K562 (cell line): ENCODE measurements at regions not wholly inside any gene's neighbourhood (a gene's known extent, or its start where the extent isn't known, plus 50 kb on each side); places are given as distances from the start of the nearest gene placed in this dataset.

Experiments
- ATAC-seq: fragments of 200-7000 bp; cut with Tn5 transposase; 3 replicates; pipeline ENCODE4 v1.9.1; 2020; ENCODE audit warnings: moderate library complexity
- BruUV-seq: library from RNA; stranded (reverse); fragments of 400-500 nt; replicated peaks from 2 replicates; lab custom pipeline; 2021; lab: Mats Ljungman, UMichigan
- CTCF ChIA-PET: fragments of 300-600 bp; formaldehyde crosslinking; extraction: SDS; loops from one replicate; lab custom pipeline; 2021; ENCODE audit warnings: low intra/inter-chr PET ratio; lab: Yijun Ruan, JAX
- POLR2A ChIA-PET: fragments of 300-600, 350-650 bp; sonication (Branson Sonifier 250); formaldehyde crosslinking; extraction: SDS; loops from one replicate; lab custom pipeline; 2021; ENCODE audit warnings: antibody characterized with exemption, inconsistent platforms; lab: Yijun Ruan, JAX
- DNase-seq, 4 experiments: peaks; one replicate each; pipeline versions ENCODE4 v3.0.0 to v3.0.0-alpha.2; 2011 to 2018; ENCODE audit warnings: low spot score in 3 of 4, mixed read lengths in 3 of 4; ENCODE audit errors: extremely low read depth in 1 of 4
- FAIRE-seq: peaks from 2 replicates; lab custom pipeline; 2011; peaks lifted over from hg19 to GRCh38; lab: Jason Lieb, UNC
- H2AFZ ChIP-seq: 2 replicates; pipeline ENCODE4 v1.6.0; 2011; ENCODE audit warnings: low read depth, low read length, control low read depth, inconsistent platforms
- H3K27ac ChIP-seq: fragments of 200-600 bp; 3 replicates; pipeline ENCODE4 v1.8.0; 2011; ENCODE audit warnings: low read depth, mild to moderate bottlenecking, control low read depth, inconsistent platforms, low read length, moderate library complexity, mixed read lengths; ENCODE audit errors: extremely low read depth
- H3K27me3 ChIP-seq, 2 experiments: fragments of 300-600 bp in 1 of 2; 2 replicates in 1 of 2; 3 replicates in 1 of 2; pipeline versions ENCODE4 v1.6.0 to v1.8.0; 2011; ENCODE audit warnings: inconsistent platforms in 2 of 2, low read length in 2 of 2, mild to moderate bottlenecking in 1 of 2, mixed read lengths in 1 of 2, moderate library complexity in 1 of 2; ENCODE audit not compliant: control insufficient read depth in 2 of 2, insufficient read depth in 2 of 2
- H3K36me3 ChIP-seq: fragments of 300-600 bp; 3 replicates; pipeline ENCODE4 v1.8.0; 2011; ENCODE audit warnings: mild to moderate bottlenecking, low read length, inconsistent platforms; ENCODE audit not compliant: control insufficient read depth, insufficient read depth
- H3K4me1 ChIP-seq, 2 experiments: fragments of 200-600 bp in 1 of 2; replicated peaks in 1 of 2; 2 replicates in 1 of 2; 3 replicates in 1 of 2; pipeline versions ENCODE4 v1.5.1 to v1.8.0; 2011; ENCODE audit warnings: inconsistent platforms in 2 of 2, low read length in 2 of 2, mild to moderate bottlenecking in 1 of 2, mixed read lengths in 1 of 2, moderate library complexity in 1 of 2; ENCODE audit not compliant: control insufficient read depth in 2 of 2, insufficient read depth in 2 of 2
- H3K4me2 ChIP-seq: 2 replicates; pipeline ENCODE4 v1.6.1; 2011; ENCODE audit warnings: low read length, control low read depth, inconsistent platforms, mixed read lengths; ENCODE audit not compliant: insufficient read depth
- H3K4me3 ChIP-seq: fragments of 200-600 bp; sonication (generic), shearing (Covaris generic); 2 replicates; pipeline ENCODE4 v1.5.1; 2016; ENCODE audit warnings: control low read depth, inconsistent platforms
- H3K79me2 ChIP-seq: fragments of 200-600 bp; 3 replicates; pipeline ENCODE4 v1.8.0; 2011; ENCODE audit warnings: low read length, inconsistent platforms; ENCODE audit not compliant: control insufficient read depth, insufficient read depth
- H3K9ac ChIP-seq, 2 experiments: 2 replicates each; pipeline versions ENCODE4 v1.6.0 to v1.6.1; 2011; ENCODE audit warnings: low read depth in 2 of 2, low read length in 2 of 2, control low read depth in 1 of 2, inconsistent platforms in 1 of 2, mild to moderate bottlenecking in 1 of 2, mixed read lengths in 1 of 2; ENCODE audit not compliant: insufficient read depth in 1 of 2
- H3K9me1 ChIP-seq: one replicate; pipeline ENCODE4 v1.6.0; 2011; ENCODE audit warnings: inconsistent platforms, mild to moderate bottlenecking, low read length, moderate library complexity; ENCODE audit not compliant: control insufficient read depth, insufficient read depth
- H3K9me3 ChIP-seq: replicated peaks from 2 replicates; pipeline ENCODE4 v1.5.1; 2011; ENCODE audit warnings: low read depth, low read length, inconsistent platforms; ENCODE audit not compliant: control insufficient read depth, insufficient read depth
- H4K20me1 ChIP-seq: replicated peaks from 2 replicates; pipeline ENCODE4 v1.6.1; 2011; ENCODE audit warnings: low read length, inconsistent platforms, mixed read lengths; ENCODE audit not compliant: control insufficient read depth, insufficient read depth
- DPF2 ChIP-seq: fragments of 450-650 bp; IDR thresholded peaks from 2 replicates; pipeline ENCODE4 v1.6.1; 2016
- EWSR1 ChIP-seq: fragments of 450-650 bp; IDR thresholded peaks from 2 replicates; pipeline ENCODE4 v1.6.1; 2018; ENCODE audit warnings: borderline replicate concordance, mild to moderate bottlenecking, low read depth, moderate library complexity; ENCODE audit not compliant: partially characterized antibody
- WGBS: fragments of 100-300 bp; shearing (Covaris generic); methylation state at CpG from one replicate; pipeline ENCODE4 v1.1.6; 2016; ENCODE audit warnings: low coverage, mixed read lengths; ENCODE audit not compliant: insufficient coverage; ENCODE audit errors: missing lambda C conversion rate; 5-methylcytosine and 5-hydroxymethylcytosine counted together
- in situ Hi-C: fragments of 300-500 bp; cut with MboI; formaldehyde crosslinking; loops from 4 replicates; pipeline ENCODE4 v1.15.0; 2018; ENCODE audit warnings: inconsistent platforms, mixed read lengths
- intact Hi-C: fragments of 100-400 bp; cut with micrococcal nuclease; formaldehyde crosslinking; loops from 2 replicates; pipeline ENCODE4 v1.14.2; 2022
- TF ChIP-seq, protein P1 (sequence below), 2 experiments: fragments of 150-350 bp in 1 of 2; IDR thresholded peaks; 2 replicates each; pipeline ENCODE4 v1.6.1; 2012 to 2016; ENCODE audit warnings: low read depth in 2 of 2, low read length in 2 of 2, mild to moderate bottlenecking in 1 of 2, moderate library complexity in 1 of 2

DNA sequence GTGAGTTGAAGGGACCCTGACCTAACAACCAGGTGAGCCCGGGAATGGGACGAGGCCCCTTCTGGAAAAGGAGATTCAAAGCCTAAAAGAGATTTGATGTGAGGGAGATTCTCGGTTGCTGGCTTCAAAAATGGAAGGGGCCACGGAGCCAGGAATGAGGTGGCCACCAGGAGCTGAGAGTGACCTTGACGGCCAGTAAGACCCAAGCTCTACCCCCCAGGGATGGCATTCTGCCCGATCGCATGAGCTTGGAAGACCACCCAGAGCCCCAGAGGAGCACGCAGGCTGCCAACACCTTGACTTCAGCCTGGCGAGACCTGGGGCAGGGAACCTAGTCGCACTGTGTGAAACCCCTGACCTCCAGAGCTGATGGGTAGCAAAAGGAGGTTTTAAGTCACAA, 163.9 kb downstream of the BMP7 start:
- Histone ChIP-seq H3K36me3 (no peaks in the 10 kb centered on the region), H3K4me1 (peaks cover 0 to 4% of the 10 kb centered on the region in 2 experiments; a peak in 1 of 5 replicates), H3K27me3 (peaks cover 13 to 35% of the 10 kb centered on the region in 2 experiments; a peak in 4 of 5 replicates), H3K27ac (no peak overlapping the region), H3K9me3 (no peaks in the 10 kb centered on the region), H2AFZ (no peak overlapping the region), H4K20me1 (no peaks in the 10 kb centered on the region), H3K9ac (no peak overlapping the region), H3K9me1 (no peaks in the 10 kb centered on the region), H3K4me2 (no peak overlapping the region), H3K79me2 (no peaks in the 10 kb centered on the region), H3K4me3 (no peak overlapping the region)
- POLR2A ChIA-PET, result interaction anchor here (0.6 kb wide), 1 partner anchor 88 kb away, joined by 3 read pairs; no protein-coding TSS in a partner anchor
- peak; percentile 31 for TF ChIP-seq EWSR1
- TF ChIP-seq DPF2, result no peak
- TF ChIP-seq, protein P1, sequence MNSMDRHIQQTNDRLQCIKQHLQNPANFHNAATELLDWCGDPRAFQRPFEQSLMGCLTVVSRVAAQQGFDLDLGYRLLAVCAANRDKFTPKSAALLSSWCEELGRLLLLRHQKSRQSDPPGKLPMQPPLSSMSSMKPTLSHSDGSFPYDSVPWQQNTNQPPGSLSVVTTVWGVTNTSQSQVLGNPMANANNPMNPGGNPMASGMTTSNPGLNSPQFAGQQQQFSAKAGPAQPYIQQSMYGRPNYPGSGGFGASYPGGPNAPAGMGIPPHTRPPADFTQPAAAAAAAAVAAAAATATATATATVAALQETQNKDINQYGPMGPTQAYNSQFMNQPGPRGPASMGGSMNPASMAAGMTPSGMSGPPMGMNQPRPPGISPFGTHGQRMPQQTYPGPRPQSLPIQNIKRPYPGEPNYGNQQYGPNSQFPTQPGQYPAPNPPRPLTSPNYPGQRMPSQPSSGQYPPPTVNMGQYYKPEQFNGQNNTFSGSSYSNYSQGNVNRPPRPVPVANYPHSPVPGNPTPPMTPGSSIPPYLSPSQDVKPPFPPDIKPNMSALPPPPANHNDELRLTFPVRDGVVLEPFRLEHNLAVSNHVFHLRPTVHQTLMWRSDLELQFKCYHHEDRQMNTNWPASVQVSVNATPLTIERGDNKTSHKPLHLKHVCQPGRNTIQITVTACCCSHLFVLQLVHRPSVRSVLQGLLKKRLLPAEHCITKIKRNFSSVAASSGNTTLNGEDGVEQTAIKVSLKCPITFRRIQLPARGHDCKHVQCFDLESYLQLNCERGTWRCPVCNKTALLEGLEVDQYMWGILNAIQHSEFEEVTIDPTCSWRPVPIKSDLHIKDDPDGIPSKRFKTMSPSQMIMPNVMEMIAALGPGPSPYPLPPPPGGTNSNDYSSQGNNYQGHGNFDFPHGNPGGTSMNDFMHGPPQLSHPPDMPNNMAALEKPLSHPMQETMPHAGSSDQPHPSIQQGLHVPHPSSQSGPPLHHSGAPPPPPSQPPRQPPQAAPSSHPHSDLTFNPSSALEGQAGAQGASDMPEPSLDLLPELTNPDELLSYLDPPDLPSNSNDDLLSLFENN (IDR thresholded peaks at IDR 0.05; ENCODE audit: low read depth in 2 of 2, low read length in 2 of 2), result no peak
- no peak for FAIRE-seq
- no TSS peak for BruUV-seq
- CTCF ChIA-PET, result no interaction called here
- intact Hi-C loops (no loop called here), in situ Hi-C loops (no loop called here)
- DNase-seq, result no peak
- 0% methylated on average over 10 of the region's 10 CpGs for WGBS
- no peak for ATAC-seq
